ENCODE measurements at regions not wholly inside any gene's neighbourhood (a gene's known extent, or its start where the extent isn't known, plus 50 kb on each side); places are given as distances from the start of the nearest gene placed in this dataset.

DNA sequence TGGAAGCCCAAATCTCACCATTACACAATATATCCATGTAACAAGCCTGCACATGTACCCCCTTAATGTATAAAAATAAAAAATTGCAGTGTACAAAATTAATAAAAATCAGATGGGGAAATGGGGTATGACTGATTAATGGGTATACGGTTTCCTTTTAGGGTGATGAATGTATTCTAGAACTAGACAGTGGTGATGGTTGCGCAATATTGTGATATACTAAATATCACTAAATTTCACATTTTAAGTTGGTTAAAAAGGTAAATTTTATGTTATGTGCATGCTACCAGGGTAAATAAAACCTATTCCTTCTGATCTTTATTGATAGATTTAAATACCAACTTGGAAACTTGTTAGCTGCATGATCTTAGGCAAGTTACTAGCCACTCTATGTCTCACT is 129.4 kb downstream of the SPANXA1 start:
- RAD21 ChIA-PET (ENCODE audit: unreplicated experiment), result no interaction called here
- H3K36me3 ChIP-seq (ENCODE audit: control insufficient read depth in 2 of 2, insufficient read depth in 2 of 2, low read length in 1 of 2), result no peaks in the 10 kb centered on the region
- H3K79me2 ChIP-seq (ENCODE audit: control insufficient read depth, insufficient read depth, low read length), result no peaks in the 10 kb centered on the region
- CTCF ChIA-PET, result interaction anchor here (0.7 kb wide), 1 partner anchor 45 kb away, joined by 3 read pairs; no protein-coding TSS in a partner anchor
- POLR2A ChIA-PET, result no interaction called here
- no peak overlapping the region for H3K27ac ChIP-seq (ENCODE audit: control insufficient read depth, insufficient read depth)
- no peak overlapping the region for H3K9ac ChIP-seq (ENCODE audit: control insufficient read depth, insufficient read depth, low read length)
- WGBS (ENCODE audit: insufficient coverage, insufficient replicate concordance, low lambda C conversion rate, missing lambda C conversion rate), result 100% methylated on average over 2 of the region's 2 CpGs
- no peaks in the 10 kb centered on the region for H3K9me3 ChIP-seq (replicated peaks; ENCODE audit: control insufficient read depth, insufficient read depth, low read length)
- in situ Hi-C loops (cut with MboI), result no loop called here
- SMC1A ChIA-PET (ENCODE audit: uncharacterized antibody, unreplicated experiment), result no interaction called here
- intact Hi-C loops (cut with micrococcal nuclease; ENCODE audit: unreplicated experiment), result no loop called here
- no peaks in the 10 kb centered on the region for H4K20me1 ChIP-seq (ENCODE audit: control insufficient read depth, insufficient read depth)
- no peak overlapping the region for H3K4me2 ChIP-seq (ENCODE audit: control insufficient read depth, insufficient read depth)
- FAIRE-seq (no peak), DNase-seq (ENCODE audit: low read depth, low spot score) (no peak), ATAC-seq (no peak)
- TF ChIP-seq, protein P1, sequence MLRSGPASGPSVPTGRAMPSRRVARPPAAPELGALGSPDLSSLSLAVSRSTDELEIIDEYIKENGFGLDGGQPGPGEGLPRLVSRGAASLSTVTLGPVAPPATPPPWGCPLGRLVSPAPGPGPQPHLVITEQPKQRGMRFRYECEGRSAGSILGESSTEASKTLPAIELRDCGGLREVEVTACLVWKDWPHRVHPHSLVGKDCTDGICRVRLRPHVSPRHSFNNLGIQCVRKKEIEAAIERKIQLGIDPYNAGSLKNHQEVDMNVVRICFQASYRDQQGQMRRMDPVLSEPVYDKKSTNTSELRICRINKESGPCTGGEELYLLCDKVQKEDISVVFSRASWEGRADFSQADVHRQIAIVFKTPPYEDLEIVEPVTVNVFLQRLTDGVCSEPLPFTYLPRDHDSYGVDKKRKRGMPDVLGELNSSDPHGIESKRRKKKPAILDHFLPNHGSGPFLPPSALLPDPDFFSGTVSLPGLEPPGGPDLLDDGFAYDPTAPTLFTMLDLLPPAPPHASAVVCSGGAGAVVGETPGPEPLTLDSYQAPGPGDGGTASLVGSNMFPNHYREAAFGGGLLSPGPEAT (IDR thresholded peaks at IDR 0.05; ENCODE audit: low read depth), result no peak
- TF ChIP-seq CEBPB (IDR thresholded peaks at IDR 0.05; ENCODE audit: borderline replicate concordance in 1 of 2, low read depth in 2 of 2, low read length in 2 of 2), result peak in 1 of 2 experiments; percentile 41; a peak in 1 of 4 replicates
- no peak for TF ChIP-seq HDGF (IDR thresholded peaks at IDR 0.05)
- no TSS peak for BruUV-seq (replicated peaks)
- no peaks in the 10 kb centered on the region for H3K4me1 ChIP-seq (ENCODE audit: control insufficient read depth, insufficient read depth, low read length)
- H3K27me3 ChIP-seq (replicated peaks in 1 of 2; ENCODE audit: control insufficient read depth in 2 of 2, insufficient read depth in 2 of 2, low read length in 1 of 2), result no peaks in the 10 kb centered on the region
- H3K4me3 ChIP-seq, result no peak overlapping the region
- no peak overlapping the region for H2AFZ ChIP-seq (ENCODE audit: control insufficient read depth, low read depth, low read length)

DNA sequence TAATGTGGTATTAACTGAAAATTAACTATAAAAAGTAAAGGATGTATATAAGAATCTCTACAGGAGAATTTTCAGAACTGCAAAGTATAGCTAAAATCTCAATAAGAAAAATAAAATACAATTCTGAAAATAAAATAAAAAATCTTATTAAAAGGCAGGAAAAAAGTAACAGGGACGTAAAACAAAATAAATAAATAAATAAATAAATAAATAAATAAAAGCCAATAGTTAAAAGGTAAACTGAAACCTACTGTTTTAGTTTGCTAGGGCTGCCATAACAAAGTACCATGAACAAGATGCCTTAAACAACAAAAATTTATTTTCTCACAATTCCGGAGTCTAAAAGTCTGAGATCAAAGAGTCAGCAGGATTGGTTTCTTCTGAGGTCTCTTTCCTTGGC is 140.6 kb downstream of the SPANXA1 start:
- no peak for FAIRE-seq
- intact Hi-C loops (cut with micrococcal nuclease; ENCODE audit: unreplicated experiment), result no loop called here
- no peak for ATAC-seq
- H3K27ac ChIP-seq (ENCODE audit: control insufficient read depth, insufficient read depth), result no peak overlapping the region
- ChIA-PET RAD21 (ENCODE audit: unreplicated experiment) (no interaction called here), POLR2A (no interaction called here), SMC1A (ENCODE audit: uncharacterized antibody, unreplicated experiment) (no interaction called here), CTCF (no interaction called here)
- H3K36me3 ChIP-seq (ENCODE audit: control insufficient read depth in 2 of 2, insufficient read depth in 2 of 2, low read length in 1 of 2), result no peaks in the 10 kb centered on the region
- no peak for DNase-seq (ENCODE audit: low read depth, low spot score)
- H3K4me2 ChIP-seq (ENCODE audit: control insufficient read depth, insufficient read depth), result no peak overlapping the region
- H3K9me3 ChIP-seq (replicated peaks; ENCODE audit: control insufficient read depth, insufficient read depth, low read length), result no peaks in the 10 kb centered on the region; the same call in 2 of the 3 replicates
- 22% methylated on average over 2 of the region's 2 CpGs for WGBS (ENCODE audit: insufficient coverage, insufficient replicate concordance, low lambda C conversion rate, missing lambda C conversion rate)
- H3K9ac ChIP-seq (ENCODE audit: control insufficient read depth, insufficient read depth, low read length), result no peak overlapping the region
- no peak overlapping the region for H3K4me3 ChIP-seq
- H3K27me3 ChIP-seq (replicated peaks in 1 of 2; ENCODE audit: control insufficient read depth in 2 of 2, insufficient read depth in 2 of 2, low read length in 1 of 2), result no peaks in the 10 kb centered on the region
- no peaks in the 10 kb centered on the region for H3K4me1 ChIP-seq (ENCODE audit: control insufficient read depth, insufficient read depth, low read length)
- no TSS peak for BruUV-seq (replicated peaks)
- in situ Hi-C loops (cut with MboI), result no loop called here
- H2AFZ ChIP-seq (ENCODE audit: control insufficient read depth, low read depth, low read length), result no peak overlapping the region
- H3K79me2 ChIP-seq (ENCODE audit: control insufficient read depth, insufficient read depth, low read length), result no peaks in the 10 kb centered on the region
- no peaks in the 10 kb centered on the region for H4K20me1 ChIP-seq (ENCODE audit: control insufficient read depth, insufficient read depth)
- TF ChIP-seq SIN3A (IDR thresholded peaks at IDR 0.05; ENCODE audit: low read depth, low read length) (no peak), TCF12 (IDR thresholded peaks at IDR 0.05; ENCODE audit: low read depth, low read length) (no peak), POU2F2 (IDR thresholded peaks at IDR 0.05; ENCODE audit: borderline replicate concordance, low read depth, low read length) (no peak), YY1 (IDR thresholded peaks at IDR 0.05; ENCODE audit: low read depth, low read length) (no peak), NR2C2 (IDR thresholded peaks at IDR 0.05; ENCODE audit: borderline replicate concordance, control insufficient read depth, insufficient read length, low read depth) (no peak), SREBF2 (IDR thresholded peaks at IDR 0.05; ENCODE audit: low read length) (no peak), MEF2A (IDR thresholded peaks at IDR 0.05; ENCODE audit: insufficient read depth, low read depth, low read length) (no peak), MTA2 (IDR thresholded peaks at IDR 0.05; ENCODE audit: low read depth) (no peak), HDAC2 (IDR thresholded peaks at IDR 0.05) (no peak), HDGF (IDR thresholded peaks at IDR 0.05) (no peak), GATAD2B (conservative IDR thresholded peaks at IDR 0.05; ENCODE audit: low read depth) (no peak)
- TF ChIP-seq, protein P2, sequence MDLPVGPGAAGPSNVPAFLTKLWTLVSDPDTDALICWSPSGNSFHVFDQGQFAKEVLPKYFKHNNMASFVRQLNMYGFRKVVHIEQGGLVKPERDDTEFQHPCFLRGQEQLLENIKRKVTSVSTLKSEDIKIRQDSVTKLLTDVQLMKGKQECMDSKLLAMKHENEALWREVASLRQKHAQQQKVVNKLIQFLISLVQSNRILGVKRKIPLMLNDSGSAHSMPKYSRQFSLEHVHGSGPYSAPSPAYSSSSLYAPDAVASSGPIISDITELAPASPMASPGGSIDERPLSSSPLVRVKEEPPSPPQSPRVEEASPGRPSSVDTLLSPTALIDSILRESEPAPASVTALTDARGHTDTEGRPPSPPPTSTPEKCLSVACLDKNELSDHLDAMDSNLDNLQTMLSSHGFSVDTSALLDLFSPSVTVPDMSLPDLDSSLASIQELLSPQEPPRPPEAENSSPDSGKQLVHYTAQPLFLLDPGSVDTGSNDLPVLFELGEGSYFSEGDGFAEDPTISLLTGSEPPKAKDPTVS (IDR thresholded peaks at IDR 0.05; ENCODE audit: low read depth, low read length), result no peak
- TF ChIP-seq, protein P3, sequence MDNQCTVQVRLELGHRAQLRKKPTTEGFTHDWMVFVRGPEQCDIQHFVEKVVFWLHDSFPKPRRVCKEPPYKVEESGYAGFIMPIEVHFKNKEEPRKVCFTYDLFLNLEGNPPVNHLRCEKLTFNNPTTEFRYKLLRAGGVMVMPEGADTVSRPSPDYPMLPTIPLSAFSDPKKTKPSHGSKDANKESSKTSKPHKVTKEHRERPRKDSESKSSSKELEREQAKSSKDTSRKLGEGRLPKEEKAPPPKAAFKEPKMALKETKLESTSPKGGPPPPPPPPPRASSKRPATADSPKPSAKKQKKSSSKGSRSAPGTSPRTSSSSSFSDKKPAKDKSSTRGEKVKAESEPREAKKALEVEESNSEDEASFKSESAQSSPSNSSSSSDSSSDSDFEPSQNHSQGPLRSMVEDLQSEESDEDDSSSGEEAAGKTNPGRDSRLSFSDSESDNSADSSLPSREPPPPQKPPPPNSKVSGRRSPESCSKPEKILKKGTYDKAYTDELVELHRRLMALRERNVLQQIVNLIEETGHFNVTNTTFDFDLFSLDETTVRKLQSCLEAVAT (IDR thresholded peaks at IDR 0.05), result no peak

All from GM12878 (cell line).